ENCODE measurements at regions not wholly inside any gene's neighbourhood (a gene's known extent, or its start where the extent isn't known, plus 50 kb on each side); places are given as distances from the start of the nearest gene placed in this dataset.

- TF ChIP-seq CTCF (IDR thresholded peaks at IDR 0.05): no peak
- TF ChIP-seq EZH2 (IDR thresholded peaks at IDR 0.05; ENCODE audit: borderline replicate concordance, insufficient read depth, low read depth, low read length, poor library complexity, severe bottlenecking): no peak
Observed at GRCh38 chr5:92019376-92019990, 636.4 kb upstream of the ARRDC3 start.

Data from B cell (primary cell).